ENCODE measurements at regions not wholly inside any gene's neighbourhood (a gene's known extent, or its start where the extent isn't known, plus 50 kb on each side); places are given as distances from the start of the nearest gene placed in this dataset.

- no peaks in the 10 kb centered on the region for H3K36me3 Mint-ChIP-seq
- intact Hi-C loops (cut with micrococcal nuclease) = no loop called here
- peaks cover 41 to 42% of the 10 kb centered on the region in 2 donors for H3K4me1 Mint-ChIP-seq
- no peak for TF ChIP-seq CTCF (IDR thresholded peaks at IDR 0.05)
- peaks cover 58% of the 10 kb centered on the region for H3K4me1 ChIP-seq (ENCODE audit: control insufficient read depth, insufficient read depth, low read length)
- no peaks in the 10 kb centered on the region for H3K36me3 ChIP-seq (ENCODE audit: control insufficient read depth, insufficient read depth, low read length)
- H3K27ac ChIP-seq (ENCODE audit: low read length) = peak overlapping the region; percentile 75
- DNase-seq (no peak), ATAC-seq (no peak)
- H3K27ac Mint-ChIP-seq = no peak overlapping the region
- 78% methylated on average over 2 of the region's 2 CpGs for WGBS (ENCODE audit: insufficient coverage)
- no peaks in the 10 kb centered on the region for H3K27me3 Mint-ChIP-seq (ENCODE audit: low read depth in 2 of 2)
- no peak overlapping the region for H3K4me3 ChIP-seq (ENCODE audit: low read length)
- H3K9me3 Mint-ChIP-seq = no peaks in the 10 kb centered on the region
- no peaks in the 10 kb centered on the region for H3K9me3 ChIP-seq (ENCODE audit: control insufficient read depth, insufficient read depth, low read length)
- H3K4me3 Mint-ChIP-seq = no peak overlapping the region
- no peaks in the 10 kb centered on the region for H3K27me3 ChIP-seq (ENCODE audit: control insufficient read depth, insufficient read depth, low read length)
Measured at GRCh38 chr1:234981758-234982157, 146.9 kb downstream of the TOMM20 start.

- no peaks in the 10 kb centered on the region for H3K36me3 ChIP-seq (ENCODE audit: control insufficient read depth, insufficient read depth, low read length)
- H3K4me1 Mint-ChIP-seq = peaks cover 41 to 42% of the 10 kb centered on the region in 2 donors
- intact Hi-C loops (cut with micrococcal nuclease) = no loop called here
- H3K36me3 Mint-ChIP-seq = no peaks in the 10 kb centered on the region
- ATAC-seq (peak; percentile 81 to 86 (median 83)), DNase-seq (peak; percentile 49 to 73)
- H3K9me3 Mint-ChIP-seq = no peaks in the 10 kb centered on the region
- H3K4me3 ChIP-seq (ENCODE audit: low read length) = no peak overlapping the region
- peak overlapping the region; percentile 46 to 86 for H3K27ac Mint-ChIP-seq
- peak overlapping the region; percentile 47 for H3K4me3 Mint-ChIP-seq
- peak overlapping the region; percentile 75 for H3K27ac ChIP-seq (ENCODE audit: low read length)
- no peaks in the 10 kb centered on the region for H3K27me3 ChIP-seq (ENCODE audit: control insufficient read depth, insufficient read depth, low read length)
- peaks cover 2 to 3% of the 10 kb centered on the region in 2 donors for H3K27me3 Mint-ChIP-seq (ENCODE audit: low read depth in 2 of 2)
- peaks cover 62% of the 10 kb centered on the region for H3K4me1 ChIP-seq (ENCODE audit: control insufficient read depth, insufficient read depth, low read length)
- TF ChIP-seq CTCF (IDR thresholded peaks at IDR 0.05) = no peak
- 16% methylated on average over 18 of the region's 18 CpGs for WGBS (ENCODE audit: insufficient coverage)
- no peaks in the 10 kb centered on the region for H3K9me3 ChIP-seq (ENCODE audit: control insufficient read depth, insufficient read depth, low read length)
Measured at GRCh38 chr1:234980645-234981396, 147.8 kb downstream of the TOMM20 start.

GRCh38 chr1:234980291-234980644, 148.4 kb downstream of the TOMM20 start:
- TF ChIP-seq CTCF (IDR thresholded peaks at IDR 0.05) = no peak
- WGBS (ENCODE audit: insufficient coverage) = 68% methylated on average over 6 of the region's 6 CpGs
- no peaks in the 10 kb centered on the region for H3K9me3 Mint-ChIP-seq
- peaks cover 41 to 45% of the 10 kb centered on the region in 2 donors for H3K4me1 Mint-ChIP-seq
- H3K4me1 ChIP-seq (ENCODE audit: control insufficient read depth, insufficient read depth, low read length) = peaks cover 66% of the 10 kb centered on the region
- peaks cover 4 to 7% of the 10 kb centered on the region in 2 donors for H3K27me3 Mint-ChIP-seq (ENCODE audit: low read depth in 2 of 2)
- H3K36me3 ChIP-seq (ENCODE audit: control insufficient read depth, insufficient read depth, low read length) = no peaks in the 10 kb centered on the region
- H3K27me3 ChIP-seq (ENCODE audit: control insufficient read depth, insufficient read depth, low read length) = no peaks in the 10 kb centered on the region
- no peaks in the 10 kb centered on the region for H3K9me3 ChIP-seq (ENCODE audit: control insufficient read depth, insufficient read depth, low read length)
- H3K36me3 Mint-ChIP-seq = no peaks in the 10 kb centered on the region
- H3K27ac Mint-ChIP-seq = peak overlapping the region; percentile 46 to 86
- intact Hi-C loops (cut with micrococcal nuclease) = no loop called here
- H3K27ac ChIP-seq (ENCODE audit: low read length) = peak overlapping the region; percentile 75
- ATAC-seq (no peak), DNase-seq (no peak)
- no peak overlapping the region for H3K4me3 ChIP-seq (ENCODE audit: low read length)
- peak overlapping the region; percentile 47 for H3K4me3 Mint-ChIP-seq
